Heart left ventricle (tissue), 16 donors: ENCODE measurements at regions not wholly inside any gene's neighbourhood (a gene's known extent, or its start where the extent isn't known, plus 50 kb on each side); places are given as distances from the start of the nearest gene placed in this dataset.
"Not testable (repeated sequence)": the region's sequence is repeated elsewhere in the genome, so short reads cannot be mapped to it uniquely, and the experiment has no call there.

Source experiments
- ATAC-seq, 4 donors: fragments of 200-7000 bp; cut with Tn5 transposase; one replicate each; pipeline ENCODE4 v1.9.1; 2020 to 2022; ENCODE audit warnings: moderate library complexity in 4 of 4, mild to moderate bottlenecking in 3 of 4, moderate number of reproducible peaks in 1 of 4
- DNase-seq, 5 donors: peaks; one replicate each; pipeline ENCODE4 v3.0.0-alpha.2; 2020
- H3K27ac ChIP-seq, 12 donors: fragments of 200-600 bp; sonication (generic) in 4 of 12; one replicate each; pipeline versions ENCODE4 v1.5.0 to v1.8.0; 2016 to 2022; ENCODE audit warnings: mild to moderate bottlenecking in 2 of 12
- H3K27me3 ChIP-seq, 9 donors: fragments of 200-600 bp; sonication (generic) in 2 of 9; one replicate each; pipeline versions ENCODE4 v1.5.1 to v1.8.0; 2016 to 2022; ENCODE audit warnings: mild to moderate bottlenecking in 3 of 9
- H3K36me3 ChIP-seq, 9 donors: fragments of 200-600 bp; sonication (generic) in 2 of 9; one replicate each; pipeline versions ENCODE4 v1.5.0 to v1.8.0; 2018 to 2022; ENCODE audit warnings: mild to moderate bottlenecking in 2 of 9
- H3K4me1 ChIP-seq, 12 donors: fragments of 200-600 bp; sonication (generic) in 4 of 12; one replicate each; pipeline versions ENCODE4 v1.5.0 to v1.8.0; 2016 to 2022; ENCODE audit warnings: mild to moderate bottlenecking in 3 of 12
- H3K4me3 ChIP-seq, 12 donors: fragments of 200-600 bp; sonication (generic) in 4 of 12; one replicate each; pipeline versions ENCODE4 v1.5.0 to v1.8.0; 2017 to 2022; ENCODE audit warnings: mild to moderate bottlenecking in 9 of 12, moderate library complexity in 4 of 12
- H3K9me3 ChIP-seq, 12 donors: fragments of 200-600 bp; sonication (generic) in 4 of 12; one replicate each; pipeline versions ENCODE4 v1.5.0 to v1.8.0; 2016 to 2022; ENCODE audit warnings: mild to moderate bottlenecking in 1 of 12
- CTCF ChIP-seq, 12 donors: fragments of 200-600 bp; sonication (generic) in 4 of 12; IDR thresholded peaks; one replicate each; pipeline versions ENCODE4 v1.5.0 to v1.8.0; 2018 to 2022; ENCODE audit warnings: antibody characterized with exemption in 12 of 12, mild to moderate bottlenecking in 5 of 12
- POLR2A ChIP-seq, 2 donors: fragments of 450-650 bp; IDR thresholded peaks; one replicate each; pipeline ENCODE4 v1.6.1; 2017; ENCODE audit warnings: antibody characterized with exemption in 2 of 2, mild to moderate bottlenecking in 2 of 2, moderate library complexity in 2 of 2
- WGBS, 4 donors: extraction: QIAGEN DNeasy Blood & Tissue Kit in 2 of 4; methylation state at CpG; one replicate each; pipeline versions ENCODE4 v1.1.5 to v1.1.7; 2013 to 2018; 5-methylcytosine and 5-hydroxymethylcytosine counted together
- intact Hi-C, 10 donors: fragments of 100-400 bp; cut with DNase I; formaldehyde crosslinking; loops; one replicate each; pipeline versions ENCODE4 v1.11.1 to v1.14.2; 2022
- donor health status: ischemic (EF 13 %, LVEDD 7.1; RV severe dilation, severe dysfunction).
- donor health status: healthy with polysubstance abuse.
- donor health status: DM: no; HTN: yes; CAD: no.
- donor health status: DM: no; HTN: no; CAD: no.
- donor health status: ischemic (EF 25% LVEDD 6.9; RV normal size, moderate dysfunction).
- donor health status: ischemic (EF 25% LVEDD 5.7; RV mildly dilated, moderate dysfunction).
- donor health status: healthy.
- donor health status: DM: yes; HTN: yes; CAD: no.
- donor health status: ischemic (EF 35%, LVEDD 5.7; RV mildly dilated, moderate dysfunction).
- donor health status: nonischemic (EF 11% LVEDD 7.7; RV severe dilation, severe dysfunction).
- donor health status: DM: yes; HTN: yes; CAD: no.
- donor health status: PGD.
- donor health status: ischemic (EF 29% LVEDD 5.4; RV normal size, mild dysfunction).
- donor health status: nonischemic (EF 23%, LVEDD 6.1; RV moderate dilation, normal function).

GRCh38 chr1:106393046-106393445 lies 663.4 kb upstream of the PRMT6 start:
- no peak overlapping the region for H3K4me3 ChIP-seq
- H3K27ac ChIP-seq = no peak overlapping the region
- 64 to 72% (median 69%) methylated on average over 1 of the region's 1 CpG for WGBS, 4 donors
- intact Hi-C loops = no loop called here
- no peaks in the 10 kb centered on the region for H3K36me3 ChIP-seq
- no peaks in the 10 kb centered on the region for H3K4me1 ChIP-seq
- H3K27me3 ChIP-seq = no peaks in the 10 kb centered on the region
- TF ChIP-seq CTCF (IDR thresholded peaks at IDR 0.05) = no peak
- no peak for TF ChIP-seq POLR2A (IDR thresholded peaks at IDR 0.05)
- DNase-seq (no peak), ATAC-seq (no peak)
- peaks cover 0 to 7% (median 0%) of the 10 kb centered on the region in 12 donors for H3K9me3 ChIP-seq

DNA sequence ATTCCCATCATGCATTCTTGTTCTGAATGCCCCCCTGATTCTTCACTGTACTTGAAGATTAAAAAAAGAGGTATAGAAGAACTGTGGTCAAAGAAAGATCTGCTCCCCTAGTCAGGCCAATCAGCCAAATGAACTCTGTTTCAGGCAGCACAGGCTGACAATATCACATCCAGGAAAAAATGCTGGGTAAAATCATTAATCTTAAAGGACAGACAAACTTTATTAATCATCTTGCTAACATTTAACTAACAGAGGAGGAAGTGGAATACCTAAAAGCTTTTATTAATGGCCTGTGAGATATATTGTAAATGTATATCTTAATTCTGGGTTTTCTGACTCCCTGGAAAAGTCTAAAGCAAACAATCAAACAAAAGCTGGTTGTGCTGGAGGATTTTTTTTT lies 660.5 kb upstream of the PRMT6 start:
- Histone ChIP-seq H3K27me3 (no peaks in the 10 kb centered on the region), H3K9me3 (no peaks in the 10 kb centered on the region), H3K4me1 (no peaks in the 10 kb centered on the region), H3K36me3 (no peaks in the 10 kb centered on the region), H3K4me3 (no peak overlapping the region), H3K27ac (no peak overlapping the region)
- no peak for TF ChIP-seq POLR2A (IDR thresholded peaks at IDR 0.05)
- no peak for TF ChIP-seq CTCF (IDR thresholded peaks at IDR 0.05)
- intact Hi-C loops = no loop called here
- DNase-seq (no peak), ATAC-seq (no peak)

DNA sequence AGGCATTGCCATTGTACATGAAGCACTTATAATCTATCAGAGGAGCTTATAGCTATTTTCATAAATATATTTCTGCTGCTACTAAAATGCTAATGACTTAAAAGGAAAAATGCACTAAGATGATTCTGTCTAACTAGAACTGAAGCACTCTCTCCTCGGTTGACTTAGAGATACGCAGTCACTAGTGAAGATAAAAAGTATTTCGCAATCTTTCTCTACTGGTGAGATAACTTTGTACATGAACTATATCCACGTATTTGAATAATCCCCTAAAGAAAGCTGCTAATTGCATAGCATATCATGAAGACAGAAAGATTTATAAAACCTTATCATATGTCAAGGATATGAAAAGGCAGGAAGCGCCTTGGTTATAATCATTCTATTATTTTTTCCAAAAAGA lies 658.1 kb upstream of the PRMT6 start:
- Histone ChIP-seq H3K9me3 (no peaks in the 10 kb centered on the region), H3K27ac (no peak overlapping the region), H3K4me3 (no peak overlapping the region), H3K27me3 (no peaks in the 10 kb centered on the region), H3K4me1 (no peaks in the 10 kb centered on the region), H3K36me3 (no peaks in the 10 kb centered on the region)
- intact Hi-C loops = no loop called here
- ATAC-seq (no peak), DNase-seq (no peak)
- TF ChIP-seq CTCF (IDR thresholded peaks at IDR 0.05) = no peak
- TF ChIP-seq POLR2A (IDR thresholded peaks at IDR 0.05) = no peak
- WGBS, 4 donors = 54 to 57% (median 56%) methylated on average over 5 of the region's 5 CpGs

DNA sequence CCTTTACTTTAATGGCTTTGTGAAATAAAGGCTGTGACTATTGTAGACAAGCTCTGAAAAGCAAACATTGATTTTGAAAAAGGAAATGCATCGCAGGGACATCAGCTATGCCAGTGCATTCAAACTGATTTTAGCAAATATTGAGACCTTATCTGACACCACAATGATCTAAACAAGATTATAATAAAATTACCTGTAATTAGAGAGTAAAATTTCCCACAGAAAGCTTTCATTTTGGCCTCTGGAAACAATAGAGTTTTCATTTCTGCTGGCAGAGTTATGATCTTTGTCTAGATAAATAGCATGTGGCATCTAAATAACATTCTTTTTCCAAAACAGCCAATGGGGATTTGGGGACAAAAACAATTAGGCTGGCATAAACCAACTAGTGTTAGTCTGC lies 650.4 kb upstream of the PRMT6 start:
- no peak for ATAC-seq
- TF ChIP-seq CTCF (IDR thresholded peaks at IDR 0.05) = no peak
- TF ChIP-seq POLR2A (IDR thresholded peaks at IDR 0.05) = no peak
- Histone ChIP-seq H3K4me3 (no peak overlapping the region), H3K36me3 (no peaks in the 10 kb centered on the region), H3K27ac (no peak overlapping the region), H3K4me1 (no peaks in the 10 kb centered on the region), H3K9me3 (no peaks in the 10 kb centered on the region), H3K27me3 (no peaks in the 10 kb centered on the region)
- WGBS, 4 donors = 67 to 79% (median 73%) methylated on average over 1 of the region's 1 CpG
- intact Hi-C loops = no loop called here
- no peak for DNase-seq

GRCh38 chr1:106412321-106412720 lies 644.2 kb upstream of the PRMT6 start:
- intact Hi-C loops, H3K4me1 ChIP-seq, H3K4me3 ChIP-seq, H3K9me3 ChIP-seq, H3K36me3 ChIP-seq, ATAC-seq, DNase-seq, H3K27me3 ChIP-seq, H3K27ac ChIP-seq: not testable (repeated sequence)
- 60 to 97% (median 88%) methylated on average over 2 to 18 of the region's 18 CpGs for WGBS, 4 donors
